ENCODE measurements at regions not wholly inside any gene's neighbourhood (a gene's known extent, or its start where the extent isn't known, plus 50 kb on each side); places are given as distances from the start of the nearest gene placed in this dataset.

DNA sequence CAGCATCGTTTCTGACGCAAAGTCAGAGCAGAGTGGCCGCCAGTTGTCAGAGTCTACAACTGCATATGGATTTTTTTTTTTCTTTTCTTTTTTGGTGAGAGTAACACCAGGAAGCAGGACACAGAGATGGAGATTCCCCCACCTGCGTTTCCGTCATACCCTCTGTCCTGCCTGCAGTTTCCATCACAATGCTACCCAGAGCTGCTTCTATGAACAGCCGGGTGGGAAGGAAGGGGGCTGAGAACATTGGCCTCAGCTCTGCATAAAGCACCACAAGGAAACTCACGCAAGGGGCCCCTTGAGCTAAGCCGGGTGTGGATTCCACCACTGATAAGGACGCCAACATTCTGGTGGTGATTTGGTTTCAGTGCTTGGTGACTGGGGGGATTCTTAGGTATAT, 183.5 kb upstream of the AFDN start:
- no peak for DNase-seq (ENCODE audit: low read depth in 4 of 4, low spot score in 3 of 4)

GRCh38 chr6:167643716-167644115, 183.0 kb upstream of the AFDN start:
- DNase-seq (ENCODE audit: low read depth in 4 of 4, low spot score in 3 of 4): no peak

DNA sequence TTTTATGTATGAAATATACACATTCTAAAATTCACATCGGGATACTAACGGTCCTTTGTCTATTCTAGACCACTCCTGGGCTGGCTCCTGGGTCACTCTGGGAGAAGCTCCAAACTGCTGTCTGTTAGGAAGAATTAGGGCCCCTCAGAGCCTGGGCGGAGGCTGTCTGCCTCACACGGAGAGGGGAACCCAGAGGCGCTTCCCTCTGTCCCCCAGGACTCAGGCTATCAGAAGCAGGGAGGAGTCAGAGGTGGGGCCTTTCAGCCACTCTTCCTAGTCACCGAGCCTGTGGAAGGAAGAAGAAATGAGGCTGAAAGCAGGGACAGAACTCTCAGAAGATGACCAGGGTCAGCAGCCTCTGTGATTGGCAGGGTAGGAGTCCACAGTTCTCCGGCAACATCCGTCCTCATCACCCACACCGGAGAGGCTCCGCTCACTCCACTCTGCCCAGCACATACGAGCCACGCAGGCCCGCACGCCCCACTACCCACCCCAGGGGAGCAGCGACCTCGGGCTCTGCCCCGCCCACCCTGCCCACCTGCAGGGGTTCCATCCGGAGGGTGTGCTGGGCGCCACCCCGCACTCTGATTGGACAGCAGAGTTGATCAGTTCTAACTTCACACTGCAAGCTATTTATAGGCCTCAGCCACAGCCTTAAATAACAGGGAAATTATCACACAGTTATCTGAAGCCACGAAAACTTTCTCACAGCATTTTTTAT, 182.1 kb upstream of the AFDN start:
- no peak for DNase-seq (ENCODE audit: low read depth in 4 of 4, low spot score in 3 of 4)

DNA sequence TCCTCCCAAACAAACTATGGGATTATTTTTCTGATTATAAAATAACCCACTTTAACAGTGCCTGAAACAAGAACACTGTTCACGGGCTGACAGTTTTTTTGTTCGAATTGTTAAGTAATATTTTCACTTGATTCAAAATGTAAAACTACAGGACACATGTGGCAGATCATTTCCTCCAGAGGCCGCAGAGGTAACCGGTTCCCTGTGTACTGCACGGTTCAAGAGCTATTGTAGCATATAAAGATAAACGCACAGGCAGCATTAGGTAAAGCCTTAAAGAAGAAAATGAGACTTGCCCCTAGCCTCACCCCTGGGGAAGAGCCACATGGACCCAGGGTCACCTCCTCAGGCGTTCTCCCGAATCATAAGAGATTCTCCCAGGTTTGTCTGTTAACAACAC, 181.3 kb upstream of the AFDN start:
- DNase-seq (ENCODE audit: low read depth in 4 of 4, low spot score in 3 of 4): no peak

DNA sequence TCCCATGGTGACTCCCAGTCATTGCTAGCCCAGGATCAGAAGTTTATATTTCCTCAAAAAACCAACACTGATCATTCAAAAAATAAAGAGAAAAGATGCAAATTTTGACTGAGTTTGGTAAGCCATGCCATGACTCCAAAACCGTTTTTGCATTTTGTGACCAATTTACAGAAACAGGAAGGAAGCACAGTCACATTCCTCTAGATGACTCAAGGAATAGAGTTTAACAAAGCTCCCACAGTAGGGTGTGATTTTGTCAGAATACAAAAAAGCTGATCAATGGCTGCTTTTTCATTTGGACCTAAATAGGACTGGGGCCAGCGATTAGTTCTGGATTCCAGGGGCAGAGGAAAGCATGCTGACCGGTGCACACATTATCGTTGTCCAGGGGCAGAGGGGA, 179.4 kb upstream of the AFDN start:
- DNase-seq (ENCODE audit: low read depth in 4 of 4, low spot score in 3 of 4): no peak

DNA sequence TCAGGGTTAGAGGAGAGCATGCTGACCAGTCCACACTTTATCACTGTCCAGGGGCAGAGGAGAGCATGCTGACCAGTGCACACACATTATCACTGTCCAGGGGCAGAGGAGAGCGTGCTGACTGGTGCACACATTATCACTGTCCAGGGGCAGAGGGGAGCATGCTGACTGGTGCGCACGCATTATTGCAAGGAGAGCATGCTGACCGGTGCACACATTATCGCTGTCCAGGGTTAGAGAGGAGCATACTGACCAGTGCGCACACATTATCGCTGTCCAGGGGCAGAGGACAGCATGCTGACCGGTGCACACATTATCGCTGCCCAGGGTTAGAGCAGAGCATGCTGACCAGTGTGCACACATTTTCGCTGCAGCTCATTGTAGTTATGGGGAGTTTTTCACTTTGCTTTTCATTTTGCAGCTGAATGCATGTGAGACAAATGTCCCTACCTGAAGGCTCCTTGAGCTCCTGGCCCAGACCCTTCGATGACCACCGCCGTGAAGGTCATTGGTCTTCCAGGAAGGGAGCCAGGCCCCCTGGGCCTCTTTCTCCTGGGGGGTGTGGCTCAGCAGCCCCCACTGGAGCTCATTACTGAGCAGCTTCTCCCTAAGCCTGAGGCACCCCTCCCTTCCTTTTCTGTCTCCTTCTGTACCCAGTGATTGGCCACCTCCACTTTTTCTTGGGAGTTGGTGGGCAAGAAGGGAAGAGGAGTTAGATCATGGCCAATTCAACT, 178.8 kb upstream of the AFDN start:
- no peak for DNase-seq (ENCODE audit: low read depth in 4 of 4, low spot score in 3 of 4)

- no peak for DNase-seq (ENCODE audit: low read depth in 4 of 4, low spot score in 3 of 4)
Observed at GRCh38 chr6:167648501-167649278, 178.0 kb upstream of the AFDN start.

DNA sequence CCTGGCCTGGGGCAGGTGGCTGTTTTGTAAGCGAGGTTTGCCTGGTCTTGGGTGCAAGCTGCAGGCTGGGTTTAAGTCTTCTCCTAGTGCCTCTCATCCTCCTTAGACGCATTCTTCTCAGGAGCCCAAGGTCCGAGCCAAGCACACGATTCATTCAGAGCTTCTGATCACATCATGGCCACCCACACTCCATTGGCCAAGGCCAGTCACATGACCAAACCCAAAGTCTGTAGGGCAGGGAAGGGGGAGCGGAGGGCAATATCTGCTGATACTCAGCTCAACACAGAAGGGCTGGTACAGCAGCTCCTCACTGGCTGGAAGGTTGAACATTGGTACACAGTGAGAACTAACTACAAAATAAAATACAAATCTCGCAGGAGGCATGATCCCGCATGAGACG, 177.2 kb upstream of the AFDN start:
- no peak for DNase-seq (ENCODE audit: low read depth in 4 of 4, low spot score in 3 of 4)

GRCh38 chr6:167650730-167651317, 175.9 kb upstream of the AFDN start:
- no peak for DNase-seq (ENCODE audit: low read depth in 4 of 4, low spot score in 3 of 4)

DNA sequence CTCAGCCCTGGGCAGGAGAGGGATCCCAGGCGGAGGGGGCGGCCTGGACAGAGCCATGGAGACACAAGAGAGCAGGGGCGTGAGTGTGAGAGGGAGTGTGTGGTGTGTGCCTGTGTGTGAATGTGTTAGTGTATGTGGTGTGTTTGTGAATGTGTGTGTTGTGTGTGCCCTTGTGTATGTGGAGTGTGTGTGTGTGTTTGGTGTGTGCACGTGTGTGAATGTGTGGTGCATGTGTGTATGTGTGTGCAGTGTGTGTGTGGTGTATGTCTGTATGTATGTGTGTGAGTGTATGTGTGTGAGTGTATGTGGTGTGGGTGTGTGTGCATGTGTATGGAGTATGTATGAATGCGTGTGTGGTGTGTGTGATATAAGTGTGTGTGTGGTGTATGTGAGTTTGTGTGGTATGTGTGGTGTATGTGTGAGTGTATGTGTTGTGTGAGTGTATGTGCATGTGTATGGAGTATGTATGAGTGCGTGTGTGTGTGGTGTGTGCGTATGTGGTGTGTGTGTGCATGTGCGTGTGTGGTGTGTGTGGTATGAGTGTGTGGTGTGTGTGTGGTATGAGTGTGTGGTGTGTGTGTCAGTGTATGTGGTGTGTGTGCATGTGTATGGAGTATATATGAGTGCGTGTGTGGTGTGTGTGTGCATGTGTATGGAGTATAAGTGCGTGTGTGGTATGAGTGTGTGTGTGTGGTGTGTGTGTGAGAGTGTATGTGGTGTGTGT, 175.2 kb upstream of the AFDN start:
- DNase-seq (ENCODE audit: low read depth in 4 of 4, low spot score in 3 of 4): no peak

GRCh38 chr6:167652042-167652700, 174.5 kb upstream of the AFDN start:
- DNase-seq (ENCODE audit: low read depth in 4 of 4, low spot score in 3 of 4): no peak

GRCh38 chr6:167652701-167653095, 174.0 kb upstream of the AFDN start:
- no peak for DNase-seq (ENCODE audit: low read depth in 4 of 4, low spot score in 3 of 4)

GRCh38 chr6:167653561-167653960, 173.2 kb upstream of the AFDN start:
- no peak for DNase-seq (ENCODE audit: low read depth in 4 of 4, low spot score in 3 of 4)

DNA sequence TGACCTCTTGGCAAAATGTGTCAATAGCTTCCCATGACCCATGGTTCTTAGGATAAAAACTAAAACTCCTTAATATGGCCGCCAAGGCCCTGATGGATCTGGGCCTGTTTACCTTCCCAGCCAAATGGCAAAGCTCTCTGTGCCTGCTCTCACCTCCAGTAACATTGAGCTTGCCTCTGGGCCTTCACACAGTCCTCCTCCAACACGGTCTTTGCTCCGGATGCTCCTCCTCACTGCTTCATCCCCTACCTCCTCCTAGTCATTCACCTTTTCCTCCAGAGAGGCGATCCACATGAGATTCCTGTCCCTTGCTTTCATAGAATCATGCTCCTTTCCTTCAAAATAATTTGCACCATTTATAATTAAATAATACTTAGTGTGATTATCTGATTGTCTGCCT, 172.3 kb upstream of the AFDN start:
- DNase-seq (ENCODE audit: low read depth in 4 of 4, low spot score in 3 of 4): no peak

DNA sequence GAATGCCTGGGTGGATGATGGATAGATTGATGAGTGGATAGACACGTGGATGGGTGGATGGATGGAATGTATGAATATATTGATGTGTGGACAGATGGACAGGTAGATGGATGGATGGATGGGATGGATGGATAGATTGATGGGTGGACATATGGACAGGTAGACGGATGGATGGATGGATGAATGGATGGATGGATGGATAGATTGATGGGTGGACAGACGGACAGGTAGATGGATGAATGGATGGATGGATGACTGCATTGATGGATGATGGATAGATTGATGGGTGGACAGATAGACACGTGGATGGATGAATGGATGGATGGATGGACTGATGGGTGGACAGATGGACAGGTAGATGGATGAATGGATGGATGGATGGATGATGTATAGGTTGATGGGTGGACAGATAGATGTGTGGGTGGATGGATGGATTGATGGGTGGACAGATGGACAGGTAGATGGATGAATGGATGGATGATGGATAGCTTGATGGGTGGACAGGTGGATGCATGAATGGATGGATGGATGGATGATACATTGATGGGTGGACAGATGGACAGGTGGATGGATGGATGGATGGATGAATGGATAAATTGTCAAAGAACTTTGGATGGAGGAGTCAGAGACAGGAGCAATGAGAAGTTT, 171.4 kb upstream of the AFDN start:
- no peak for DNase-seq (ENCODE audit: low read depth in 4 of 4, low spot score in 3 of 4)

GRCh38 chr6:167658106-167658505, 168.6 kb upstream of the AFDN start:
- DNase-seq (ENCODE audit: low read depth in 4 of 4, low spot score in 3 of 4): no peak

- DNase-seq (ENCODE audit: low read depth in 4 of 4, low spot score in 3 of 4): no peak
Observed at GRCh38 chr6:167659046-167659445, 167.7 kb upstream of the AFDN start.

- no peak for DNase-seq (ENCODE audit: low read depth in 4 of 4, low spot score in 3 of 4)
Observed at GRCh38 chr6:167660424-167660823, 166.3 kb upstream of the AFDN start.

DNA sequence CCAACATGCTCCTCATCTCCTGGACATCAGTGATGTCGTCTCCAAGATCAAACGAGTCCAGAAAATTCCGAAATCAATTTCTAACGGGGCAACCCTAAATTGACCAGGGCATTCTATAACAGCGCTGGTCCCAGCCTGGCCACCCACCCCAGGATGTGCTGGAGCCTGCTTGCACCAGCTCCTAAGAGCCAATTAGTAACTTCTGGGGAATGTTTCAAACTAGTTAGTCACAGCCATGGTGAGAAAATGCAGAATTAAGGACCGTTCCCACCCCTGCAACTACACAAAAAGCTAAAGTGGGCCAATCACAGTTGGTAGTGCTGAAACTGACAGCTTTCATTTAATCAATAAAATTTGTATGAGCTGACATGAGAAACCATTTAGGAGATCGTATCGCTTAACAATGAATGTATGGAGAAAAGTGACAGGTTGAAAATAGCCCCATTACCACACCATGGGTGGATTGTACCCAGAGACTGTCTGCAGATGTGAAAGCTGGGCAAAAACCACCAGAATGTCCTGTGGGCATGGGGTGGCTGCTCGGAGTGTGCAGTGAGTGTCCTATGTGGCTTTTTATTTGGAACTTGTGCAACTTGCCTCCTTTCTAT, 165.7 kb upstream of the AFDN start:
- DNase-seq (ENCODE audit: low read depth in 4 of 4, low spot score in 3 of 4): no peak
